SIG-M5 (cell line): ENCODE measurements at regions not wholly inside any gene's neighbourhood (a gene's known extent, or its start where the extent isn't known, plus 50 kb on each side); places are given as distances from the start of the nearest gene placed in this dataset.
"Not testable (repeated sequence)": the region's sequence is repeated elsewhere in the genome, so short reads cannot be mapped to it uniquely, and the experiment has no call there.

Experiments used
- DNase-seq: peaks from one replicate; lab custom pipeline; 2025; lab: John Stamatoyannopoulos, UW

- no peak for DNase-seq
Measured at GRCh38 chr4:170591076-170591475, 501.3 kb upstream of the AADAT start.

GRCh38 chr4:170589597-170590191 lies 499.9 kb upstream of the AADAT start:
- no peak for DNase-seq

- DNase-seq = no peak
Measured at GRCh38 chr4:170581969-170582368, 492.2 kb upstream of the AADAT start.

- DNase-seq = no peak
Measured at GRCh38 chr4:170581322-170581721, 491.6 kb upstream of the AADAT start.

- DNase-seq = no peak
Measured at GRCh38 chr4:170580651-170581050, 490.9 kb upstream of the AADAT start.

- no peak for DNase-seq
Measured at GRCh38 chr4:170538821-170539473, 449.2 kb upstream of the AADAT start.

GRCh38 chr4:170529748-170530722 lies 440.3 kb upstream of the AADAT start:
- DNase-seq = no peak

GRCh38 chr4:170526471-170526870 lies 436.7 kb upstream of the AADAT start:
- DNase-seq = no peak

- no peak for DNase-seq
Measured at GRCh38 chr4:170522427-170522970, 432.7 kb upstream of the AADAT start.

GRCh38 chr4:170497689-170498088 lies 407.9 kb upstream of the AADAT start:
- no peak for DNase-seq

- DNase-seq = no peak
Measured at GRCh38 chr4:170497112-170497511, 407.4 kb upstream of the AADAT start.

GRCh38 chr4:170491981-170492380 lies 402.2 kb upstream of the AADAT start:
- DNase-seq = no peak

GRCh38 chr4:170476351-170476750 lies 386.6 kb upstream of the AADAT start:
- no peak for DNase-seq

- DNase-seq = no peak
Measured at GRCh38 chr4:170465429-170465828, 375.7 kb upstream of the AADAT start.

GRCh38 chr4:170464614-170465197 lies 374.9 kb upstream of the AADAT start:
- no peak for DNase-seq

- no peak for DNase-seq
Measured at GRCh38 chr4:170446782-170447181, 357.0 kb upstream of the AADAT start.

GRCh38 chr4:170441146-170441545 lies 351.4 kb upstream of the AADAT start:
- not testable (repeated sequence) for DNase-seq

- DNase-seq = no peak
Measured at GRCh38 chr4:170428929-170429328, 339.2 kb upstream of the AADAT start.

GRCh38 chr4:170425521-170426143 lies 335.9 kb upstream of the AADAT start:
- no peak for DNase-seq

- DNase-seq = no peak
Measured at GRCh38 chr4:170425040-170425439, 335.3 kb upstream of the AADAT start.

GRCh38 chr4:170423137-170423536 lies 333.4 kb upstream of the AADAT start:
- no peak for DNase-seq

GRCh38 chr4:170420255-170420693 lies 330.5 kb upstream of the AADAT start:
- DNase-seq = no peak
